Calu3 (cell line): ENCODE measurements at regions not wholly inside any gene's neighbourhood (a gene's known extent, or its start where the extent isn't known, plus 50 kb on each side); places are given as distances from the start of the nearest gene placed in this dataset.

Experiments used
- BruUV-seq: library from RNA; stranded (reverse); fragments of 400-500 nt; replicated peaks from 2 replicates; lab custom pipeline; 2021; lab: Mats Ljungman, UMichigan
- CTCF ChIA-PET: fragments of 300-600 bp; sonication (Branson Sonifier 250); formaldehyde crosslinking; loops from one replicate; lab custom pipeline; 2022; ENCODE audit warnings: antibody characterized with exemption; lab: Charles Lee
- DNase-seq: peaks from one replicate; pipeline ENCODE4 v3.0.0; 2022
- H3K27ac Mint-ChIP-seq: one replicate; pipeline ENCODE4 v1.8.0; 2022; ENCODE audit warnings: mixed read lengths; ENCODE audit not compliant: unreplicated experiment
- H3K27me3 Mint-ChIP-seq: one replicate; pipeline ENCODE4 v1.8.0; 2022; ENCODE audit warnings: mixed read lengths; ENCODE audit not compliant: unreplicated experiment
- H3K36me3 Mint-ChIP-seq: one replicate; pipeline ENCODE4 v1.8.0; 2022; ENCODE audit warnings: mild to moderate bottlenecking, moderate library complexity, mixed read lengths; ENCODE audit not compliant: insufficient read depth, unreplicated experiment
- H3K4me1 Mint-ChIP-seq: one replicate; pipeline ENCODE4 v1.8.0; 2022; ENCODE audit warnings: mild to moderate bottlenecking, low read depth, mixed read lengths; ENCODE audit not compliant: unreplicated experiment
- H3K4me3 Mint-ChIP-seq: one replicate; pipeline ENCODE4 v1.8.0; 2022; ENCODE audit warnings: mild to moderate bottlenecking, low read depth, moderate library complexity, mixed read lengths; ENCODE audit not compliant: unreplicated experiment
- H3K9me3 Mint-ChIP-seq: one replicate; pipeline ENCODE4 v1.8.0; 2022; ENCODE audit warnings: low read depth, mixed read lengths; ENCODE audit not compliant: unreplicated experiment
- CTCF ChIP-seq: fragments of 200-600 bp; IDR thresholded peaks from one replicate; pipeline ENCODE4 v1.8.0; 2022; ENCODE audit warnings: antibody characterized with exemption; ENCODE audit not compliant: unreplicated experiment
- intact Hi-C: fragments of 100-400 bp; cut with micrococcal nuclease; formaldehyde crosslinking; loops from one replicate; pipeline ENCODE4 v1.10.0; 2022; ENCODE audit not compliant: unreplicated experiment

- H3K27ac Mint-ChIP-seq, result no peak overlapping the region
- intact Hi-C loops, result no loop called here
- H3K4me1 Mint-ChIP-seq, result no peaks in the 10 kb centered on the region
- no peaks in the 10 kb centered on the region for H3K9me3 Mint-ChIP-seq
- CTCF ChIA-PET, result no interaction called here
- TF ChIP-seq CTCF, result no peak
- H3K36me3 Mint-ChIP-seq, result no peaks in the 10 kb centered on the region
- no peaks in the 10 kb centered on the region for H3K27me3 Mint-ChIP-seq
- no peak for DNase-seq
- BruUV-seq, result no TSS peak
- no peak overlapping the region for H3K4me3 Mint-ChIP-seq
Measured at GRCh38 chr6:95837890-95838289, 177.9 kb upstream of the FUT9 start.

GRCh38 chr6:95841560-95841959 is 174.2 kb upstream of the FUT9 start:
- no peak for DNase-seq
- no peak for TF ChIP-seq CTCF
- BruUV-seq, result no TSS peak
- intact Hi-C loops, result no loop called here
- Mint-ChIP-seq H3K4me3 (no peak overlapping the region), H3K36me3 (no peaks in the 10 kb centered on the region), H3K27me3 (no peaks in the 10 kb centered on the region), H3K9me3 (no peaks in the 10 kb centered on the region), H3K27ac (no peak overlapping the region), H3K4me1 (no peaks in the 10 kb centered on the region)
- CTCF ChIA-PET, result no interaction called here

- Mint-ChIP-seq H3K27me3 (no peaks in the 10 kb centered on the region), H3K36me3 (no peaks in the 10 kb centered on the region), H3K4me1 (no peaks in the 10 kb centered on the region), H3K27ac (no peak overlapping the region), H3K9me3 (no peaks in the 10 kb centered on the region), H3K4me3 (no peak overlapping the region)
- no peak for TF ChIP-seq CTCF
- no TSS peak for BruUV-seq
- intact Hi-C loops, result no loop called here
- CTCF ChIA-PET, result interaction anchor here (0.8 kb wide), 1 partner anchor 356 kb away, joined by 3 read pairs; no protein-coding TSS in a partner anchor
- DNase-seq, result no peak
Measured at GRCh38 chr6:95846652-95847051, 169.1 kb upstream of the FUT9 start.

GRCh38 chr6:95847061-95847460 is 168.7 kb upstream of the FUT9 start:
- intact Hi-C loops, result no loop called here
- H3K27ac Mint-ChIP-seq, result no peak overlapping the region
- no peaks in the 10 kb centered on the region for H3K27me3 Mint-ChIP-seq
- DNase-seq, result no peak
- CTCF ChIA-PET, result interaction anchor here (0.8 kb wide), 1 partner anchor 357 kb away, joined by 3 read pairs; no protein-coding TSS in a partner anchor
- no peak for TF ChIP-seq CTCF
- H3K4me1 Mint-ChIP-seq, result no peaks in the 10 kb centered on the region
- H3K9me3 Mint-ChIP-seq, result no peaks in the 10 kb centered on the region
- H3K36me3 Mint-ChIP-seq, result no peaks in the 10 kb centered on the region
- no peak overlapping the region for H3K4me3 Mint-ChIP-seq
- BruUV-seq, result no TSS peak
